ENCODE measurements at regions not wholly inside any gene's neighbourhood (a gene's known extent, or its start where the extent isn't known, plus 50 kb on each side); places are given as distances from the start of the nearest gene placed in this dataset.

DNA sequence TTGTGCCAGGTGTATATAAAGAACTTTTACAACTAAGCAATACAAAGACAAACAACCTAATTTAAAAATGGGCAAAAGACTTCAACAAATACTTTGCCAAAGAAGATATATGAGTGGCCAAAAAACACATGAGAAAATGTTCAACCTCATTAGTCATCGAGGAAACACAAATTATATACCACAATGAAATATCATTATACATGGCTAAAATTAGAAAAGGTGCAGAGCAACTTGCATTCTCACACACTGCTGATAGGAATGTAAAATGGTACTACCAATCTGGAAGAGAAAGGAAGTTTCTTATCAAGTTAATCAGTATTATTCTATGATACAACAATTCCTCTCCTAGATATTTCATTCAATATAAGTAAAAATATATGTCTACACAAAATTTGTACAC is 131.6 kb upstream of the FRMD6 start:
- H3K27ac ChIP-seq (ENCODE audit: low read depth in 2 of 2, low read length in 2 of 2) = no peak overlapping the region
- no peaks in the 10 kb centered on the region for H3K4me1 ChIP-seq (ENCODE audit: control insufficient read depth in 2 of 3, insufficient read depth in 2 of 3, low read depth in 1 of 3, low read length in 3 of 3)
- H3K9me3 ChIP-seq (ENCODE audit: control insufficient read depth in 2 of 3, insufficient read depth in 1 of 3, low read length in 3 of 3) = no peaks in the 10 kb centered on the region
- no peak overlapping the region for H3K9ac ChIP-seq (ENCODE audit: low read length in 3 of 3)
- no peaks in the 10 kb centered on the region for H3K36me3 ChIP-seq (ENCODE audit: control insufficient read depth in 2 of 3, insufficient read depth in 3 of 3, low read length in 3 of 3)
- FAIRE-seq (no peak), DNase-seq (no peak)
- TF ChIP-seq, protein P1, sequence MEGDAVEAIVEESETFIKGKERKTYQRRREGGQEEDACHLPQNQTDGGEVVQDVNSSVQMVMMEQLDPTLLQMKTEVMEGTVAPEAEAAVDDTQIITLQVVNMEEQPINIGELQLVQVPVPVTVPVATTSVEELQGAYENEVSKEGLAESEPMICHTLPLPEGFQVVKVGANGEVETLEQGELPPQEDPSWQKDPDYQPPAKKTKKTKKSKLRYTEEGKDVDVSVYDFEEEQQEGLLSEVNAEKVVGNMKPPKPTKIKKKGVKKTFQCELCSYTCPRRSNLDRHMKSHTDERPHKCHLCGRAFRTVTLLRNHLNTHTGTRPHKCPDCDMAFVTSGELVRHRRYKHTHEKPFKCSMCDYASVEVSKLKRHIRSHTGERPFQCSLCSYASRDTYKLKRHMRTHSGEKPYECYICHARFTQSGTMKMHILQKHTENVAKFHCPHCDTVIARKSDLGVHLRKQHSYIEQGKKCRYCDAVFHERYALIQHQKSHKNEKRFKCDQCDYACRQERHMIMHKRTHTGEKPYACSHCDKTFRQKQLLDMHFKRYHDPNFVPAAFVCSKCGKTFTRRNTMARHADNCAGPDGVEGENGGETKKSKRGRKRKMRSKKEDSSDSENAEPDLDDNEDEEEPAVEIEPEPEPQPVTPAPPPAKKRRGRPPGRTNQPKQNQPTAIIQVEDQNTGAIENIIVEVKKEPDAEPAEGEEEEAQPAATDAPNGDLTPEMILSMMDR (IDR thresholded peaks at IDR 0.05; ENCODE audit: borderline replicate concordance, extremely low read depth, insufficient read depth) = no peak
- intact Hi-C loops (cut with DNase I) = no loop called here
- H3K27me3 ChIP-seq (ENCODE audit: control insufficient read depth, insufficient read depth, low read length) = no peaks in the 10 kb centered on the region
- no peak overlapping the region for H3K4me3 ChIP-seq (ENCODE audit: low read length in 3 of 3)

DNA sequence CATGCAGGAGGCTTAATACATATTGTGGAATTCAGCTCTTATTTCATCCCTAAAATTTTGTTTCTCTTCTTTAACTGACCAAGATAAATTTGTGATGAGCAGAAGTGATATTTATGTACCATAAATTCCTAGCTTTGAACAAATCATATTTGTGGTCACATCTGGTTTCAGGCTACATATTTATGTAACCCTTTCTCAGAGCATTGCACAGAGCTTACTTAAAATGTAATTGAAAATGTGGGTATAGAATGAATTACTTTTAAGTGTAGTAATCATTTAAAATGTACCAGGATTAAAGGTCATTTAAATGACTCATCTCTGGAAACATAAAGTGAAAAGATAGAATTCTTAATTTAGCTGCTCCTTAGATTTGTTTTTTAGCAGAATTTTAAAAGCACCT is 129.9 kb upstream of the FRMD6 start:
- intact Hi-C loops (cut with DNase I) = no loop called here
- FAIRE-seq (no peak), DNase-seq (no peak)
- no peak overlapping the region for H3K9ac ChIP-seq (ENCODE audit: low read length in 3 of 3)
- H3K27ac ChIP-seq (ENCODE audit: low read depth in 2 of 2, low read length in 2 of 2) = no peak overlapping the region
- H3K4me1 ChIP-seq (ENCODE audit: control insufficient read depth in 2 of 3, insufficient read depth in 2 of 3, low read depth in 1 of 3, low read length in 3 of 3) = no peaks in the 10 kb centered on the region
- TF ChIP-seq, protein P1 (IDR thresholded peaks at IDR 0.05; ENCODE audit: borderline replicate concordance, extremely low read depth, insufficient read depth) = no peak
- H3K9me3 ChIP-seq (ENCODE audit: control insufficient read depth in 2 of 3, insufficient read depth in 1 of 3, low read length in 3 of 3) = no peaks in the 10 kb centered on the region
- no peaks in the 10 kb centered on the region for H3K36me3 ChIP-seq (ENCODE audit: control insufficient read depth in 2 of 3, insufficient read depth in 3 of 3, low read length in 3 of 3)
- H3K27me3 ChIP-seq (ENCODE audit: control insufficient read depth, insufficient read depth, low read length) = no peaks in the 10 kb centered on the region
- no peak overlapping the region for H3K4me3 ChIP-seq (ENCODE audit: low read length in 3 of 3)

DNA sequence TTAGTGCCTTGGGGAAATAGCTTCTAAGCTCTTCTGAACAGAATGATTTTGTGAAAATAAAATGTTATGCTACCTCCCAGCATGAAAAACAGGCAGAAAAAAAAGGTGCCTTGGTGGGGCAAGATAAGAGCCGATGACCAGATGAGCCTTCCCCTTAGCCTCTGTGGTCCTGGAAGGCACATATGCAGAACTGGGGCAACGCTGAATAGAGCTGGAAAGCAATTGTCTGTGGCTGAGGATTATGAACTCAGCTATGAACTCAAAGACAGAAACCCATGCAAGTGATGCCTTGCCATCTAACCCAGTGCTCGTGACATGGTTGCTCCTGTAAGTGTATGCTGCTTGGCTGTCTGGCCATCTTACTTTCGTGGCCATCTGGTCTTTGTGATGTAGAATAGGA is 128.5 kb upstream of the FRMD6 start:
- intact Hi-C loops (cut with DNase I) = no loop called here
- no peak for FAIRE-seq

DNA sequence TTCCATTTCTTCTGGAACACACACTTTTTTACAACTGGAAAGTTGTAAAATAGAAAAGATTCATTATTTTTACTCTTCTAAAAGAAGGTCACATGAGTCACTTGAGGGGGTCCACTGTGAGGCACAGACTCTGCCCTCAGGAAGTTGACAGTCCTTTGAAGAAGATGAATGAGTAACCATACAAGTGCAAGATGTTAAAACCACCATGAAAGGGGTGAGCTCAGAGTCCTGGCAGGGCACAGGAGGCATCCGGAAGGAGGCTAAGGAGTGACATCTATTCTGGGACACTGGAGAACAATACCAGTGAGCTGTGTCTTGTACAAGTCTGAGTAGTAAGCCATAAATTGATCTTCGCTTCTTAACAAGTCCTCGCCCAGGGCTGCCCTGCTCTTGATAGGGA is 126.0 kb upstream of the FRMD6 start:
- no peaks in the 10 kb centered on the region for H3K27me3 ChIP-seq (ENCODE audit: control insufficient read depth, insufficient read depth, low read length)
- FAIRE-seq = no peak
- H3K36me3 ChIP-seq (ENCODE audit: control insufficient read depth in 2 of 3, insufficient read depth in 3 of 3, low read length in 3 of 3) = no peaks in the 10 kb centered on the region
- H3K4me3 ChIP-seq (ENCODE audit: low read length in 3 of 3) = no peak overlapping the region
- intact Hi-C loops (cut with DNase I) = no loop called here
- H3K27ac ChIP-seq (ENCODE audit: low read depth in 2 of 2, low read length in 2 of 2) = no peak overlapping the region
- H3K9ac ChIP-seq (ENCODE audit: low read length in 3 of 3) = no peak overlapping the region
- H3K9me3 ChIP-seq (ENCODE audit: control insufficient read depth in 2 of 3, insufficient read depth in 1 of 3, low read length in 3 of 3) = no peaks in the 10 kb centered on the region
- DNase-seq = no peak
- TF ChIP-seq, protein P1 (IDR thresholded peaks at IDR 0.05; ENCODE audit: borderline replicate concordance, extremely low read depth, insufficient read depth) = no peak
- H3K4me1 ChIP-seq (ENCODE audit: control insufficient read depth in 2 of 3, insufficient read depth in 2 of 3, low read depth in 1 of 3, low read length in 3 of 3) = no peaks in the 10 kb centered on the region

More for the DNA sequence above, 128.5 kb upstream of the FRMD6 start:
- no peak for DNase-seq
- H3K27ac ChIP-seq (ENCODE audit: low read depth in 2 of 2, low read length in 2 of 2) = no peak overlapping the region
- no peaks in the 10 kb centered on the region for H3K4me1 ChIP-seq (ENCODE audit: control insufficient read depth in 2 of 3, insufficient read depth in 2 of 3, low read depth in 1 of 3, low read length in 3 of 3)
- no peaks in the 10 kb centered on the region for H3K27me3 ChIP-seq (ENCODE audit: control insufficient read depth, insufficient read depth, low read length)
- TF ChIP-seq, protein P1 (IDR thresholded peaks at IDR 0.05; ENCODE audit: borderline replicate concordance, extremely low read depth, insufficient read depth) = no peak
- H3K36me3 ChIP-seq (ENCODE audit: control insufficient read depth in 2 of 3, insufficient read depth in 3 of 3, low read length in 3 of 3) = no peaks in the 10 kb centered on the region
- no peak overlapping the region for H3K9ac ChIP-seq (ENCODE audit: low read length in 3 of 3)
- H3K9me3 ChIP-seq (ENCODE audit: control insufficient read depth in 2 of 3, insufficient read depth in 1 of 3, low read length in 3 of 3) = no peaks in the 10 kb centered on the region
- H3K4me3 ChIP-seq (ENCODE audit: low read length in 3 of 3) = no peak overlapping the region

Measured in kidney (tissue), 13 donors.